Cardiac fibroblast (primary cell): ENCODE measurements at regions not wholly inside any gene's neighbourhood (a gene's known extent, or its start where the extent isn't known, plus 50 kb on each side); places are given as distances from the start of the nearest gene placed in this dataset.
A peak's percentile ranks its signal among the peaks of the same experiment; 100 is the strongest.

Experiments used
- DNase-seq, 2 donors: peaks; one replicate each; pipeline versions ENCODE4 v3.0.0 to v3.0.0-alpha.2; 2010; ENCODE audit warnings: low read depth in 2 of 2
- H3K4me3 ChIP-seq, 2 donors: replicated peaks in 1 of 2; 1 replicate in 1 of 2; 2 replicates in 1 of 2; pipeline ENCODE4 v1.5.1; 2011; ENCODE audit warnings: low read depth in 2 of 2, low read length in 2 of 2, mild to moderate bottlenecking in 2 of 2, moderate library complexity in 1 of 2
- TF ChIP-seq, protein P1 (sequence below): IDR thresholded peaks from one replicate; pipeline ENCODE4 v1.5.1; 2011; ENCODE audit warnings: low read depth, mild to moderate bottlenecking, low read length, inconsistent platforms

DNA sequence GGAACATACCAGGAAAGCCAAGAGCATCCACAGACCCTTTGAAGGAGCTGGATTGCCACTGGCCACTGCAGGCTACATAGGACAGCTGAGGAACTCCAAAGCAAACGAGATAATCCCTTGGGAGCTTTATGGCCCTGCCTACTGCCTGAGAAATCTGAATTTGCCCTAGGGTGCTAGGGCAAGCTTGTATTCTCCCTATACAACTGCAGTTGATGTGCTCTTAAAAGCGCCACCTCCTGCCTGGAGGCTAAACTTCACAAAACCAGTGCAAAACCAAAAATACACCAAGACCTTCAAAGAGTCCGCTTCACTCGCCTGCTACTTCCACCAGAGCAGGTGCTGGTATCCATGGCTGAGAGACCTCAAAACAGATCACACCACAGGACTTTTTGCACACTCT, 99.6 kb upstream of the KRR1 start:
- no peak overlapping the region for H3K4me3 ChIP-seq
- DNase-seq = no peak
- TF ChIP-seq, protein P1, sequence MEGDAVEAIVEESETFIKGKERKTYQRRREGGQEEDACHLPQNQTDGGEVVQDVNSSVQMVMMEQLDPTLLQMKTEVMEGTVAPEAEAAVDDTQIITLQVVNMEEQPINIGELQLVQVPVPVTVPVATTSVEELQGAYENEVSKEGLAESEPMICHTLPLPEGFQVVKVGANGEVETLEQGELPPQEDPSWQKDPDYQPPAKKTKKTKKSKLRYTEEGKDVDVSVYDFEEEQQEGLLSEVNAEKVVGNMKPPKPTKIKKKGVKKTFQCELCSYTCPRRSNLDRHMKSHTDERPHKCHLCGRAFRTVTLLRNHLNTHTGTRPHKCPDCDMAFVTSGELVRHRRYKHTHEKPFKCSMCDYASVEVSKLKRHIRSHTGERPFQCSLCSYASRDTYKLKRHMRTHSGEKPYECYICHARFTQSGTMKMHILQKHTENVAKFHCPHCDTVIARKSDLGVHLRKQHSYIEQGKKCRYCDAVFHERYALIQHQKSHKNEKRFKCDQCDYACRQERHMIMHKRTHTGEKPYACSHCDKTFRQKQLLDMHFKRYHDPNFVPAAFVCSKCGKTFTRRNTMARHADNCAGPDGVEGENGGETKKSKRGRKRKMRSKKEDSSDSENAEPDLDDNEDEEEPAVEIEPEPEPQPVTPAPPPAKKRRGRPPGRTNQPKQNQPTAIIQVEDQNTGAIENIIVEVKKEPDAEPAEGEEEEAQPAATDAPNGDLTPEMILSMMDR = no peak

DNA sequence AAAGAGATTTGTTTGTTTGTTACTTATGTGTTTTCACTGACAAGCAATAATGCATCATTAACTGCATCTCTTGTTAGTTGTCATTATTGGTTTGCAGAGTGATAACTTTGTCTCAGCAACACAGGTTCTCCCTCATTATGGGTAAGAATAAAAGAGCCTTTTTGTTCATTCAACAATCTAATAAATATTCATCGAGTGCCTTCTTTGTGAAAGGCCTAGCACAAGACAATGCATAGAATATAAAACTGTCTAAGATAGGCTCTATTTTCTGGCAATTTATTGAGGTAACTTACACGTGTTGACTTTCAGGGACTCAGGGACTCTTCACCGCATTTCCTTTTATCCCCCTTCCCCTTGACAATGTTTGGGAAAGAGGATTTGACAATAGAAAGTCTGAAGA, 95.5 kb upstream of the KRR1 start:
- no peak overlapping the region for H3K4me3 ChIP-seq
- no peak for DNase-seq
- TF ChIP-seq, protein P1 = no peak

DNA sequence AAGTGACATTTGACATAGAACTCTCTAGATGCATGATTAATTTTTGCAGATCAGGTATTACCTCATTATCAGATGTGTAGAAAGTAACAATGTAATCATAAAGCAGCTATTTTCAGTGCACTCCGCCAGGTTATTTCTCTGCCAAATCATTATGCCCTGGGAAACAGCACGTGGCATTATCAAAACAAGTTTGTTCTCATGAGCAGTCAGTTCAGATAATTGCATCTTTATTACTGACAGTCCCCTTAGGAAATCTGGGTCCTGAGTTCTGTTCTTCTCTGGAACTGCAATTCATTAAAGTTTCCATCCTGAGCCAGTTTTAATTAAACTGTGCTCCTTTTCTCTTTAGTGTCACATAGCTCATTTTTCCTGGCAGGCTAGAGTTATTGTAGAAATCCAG, 94.7 kb upstream of the KRR1 start:
- no peak for DNase-seq
- H3K4me3 ChIP-seq = no peak overlapping the region
- TF ChIP-seq, protein P1 = no peak

DNA sequence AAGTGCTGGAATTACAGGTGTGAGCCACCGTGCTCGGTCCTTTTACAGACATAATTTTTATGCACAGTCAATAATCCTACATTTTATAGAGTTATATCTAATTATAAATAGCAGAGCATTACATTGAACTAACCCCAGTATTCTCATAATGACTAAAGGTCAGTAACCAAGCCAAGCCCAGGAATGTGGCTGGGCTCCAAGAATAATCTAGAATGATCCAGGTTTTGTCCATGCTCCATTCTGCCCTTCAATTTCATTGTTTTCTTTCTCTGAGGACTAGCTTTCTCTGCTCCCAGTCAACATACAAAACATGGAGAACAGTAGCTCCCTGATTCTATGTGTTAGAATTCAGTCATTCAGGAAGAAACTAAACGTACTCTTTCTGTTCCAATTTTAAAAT, 92.1 kb upstream of the KRR1 start:
- TF ChIP-seq, protein P1 = no peak
- peak; percentile 40 to 71 for DNase-seq
- H3K4me3 ChIP-seq = no peak overlapping the region

DNA sequence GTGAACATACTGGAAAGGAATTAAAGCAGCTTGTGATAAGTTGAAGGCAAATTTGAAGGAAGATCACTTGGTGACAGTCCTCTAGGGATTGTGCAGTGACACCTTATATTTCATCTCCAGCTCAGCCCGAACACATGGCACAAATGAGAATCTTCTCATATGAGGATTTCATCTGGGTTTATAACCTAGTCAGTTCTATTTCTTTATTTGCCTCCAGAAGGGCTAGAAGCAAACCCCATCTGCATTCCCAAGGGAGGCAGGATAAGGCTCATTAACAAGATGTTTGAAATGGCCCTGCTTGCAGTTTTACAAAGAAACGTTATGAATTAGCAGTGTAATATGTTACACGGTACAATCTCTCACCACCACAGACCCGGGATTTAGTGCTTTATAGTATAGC, 90.7 kb upstream of the KRR1 start:
- TF ChIP-seq, protein P1 = no peak
- no peak for DNase-seq
- H3K4me3 ChIP-seq = no peak overlapping the region

DNA sequence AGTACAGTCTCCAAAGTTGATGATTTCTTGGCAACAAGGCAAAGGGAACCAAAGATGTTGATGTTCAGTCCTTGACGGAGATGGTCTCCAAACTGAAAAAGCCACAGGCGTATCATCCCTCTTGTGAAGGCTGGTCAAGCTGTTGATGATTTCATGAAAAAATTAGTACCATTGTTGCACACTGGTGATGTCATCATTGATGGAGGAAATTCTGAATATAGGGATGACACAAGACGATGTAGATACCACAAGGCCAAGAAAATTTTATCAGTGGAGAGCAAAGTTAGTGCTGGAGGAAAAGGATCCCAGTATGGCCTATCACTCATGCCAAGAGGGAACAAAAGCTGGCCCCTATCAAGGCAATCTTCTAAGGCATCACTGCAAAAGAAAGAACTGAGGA, 88.7 kb upstream of the KRR1 start:
- no peak for DNase-seq
- TF ChIP-seq, protein P1 = no peak
- no peak overlapping the region for H3K4me3 ChIP-seq

DNA sequence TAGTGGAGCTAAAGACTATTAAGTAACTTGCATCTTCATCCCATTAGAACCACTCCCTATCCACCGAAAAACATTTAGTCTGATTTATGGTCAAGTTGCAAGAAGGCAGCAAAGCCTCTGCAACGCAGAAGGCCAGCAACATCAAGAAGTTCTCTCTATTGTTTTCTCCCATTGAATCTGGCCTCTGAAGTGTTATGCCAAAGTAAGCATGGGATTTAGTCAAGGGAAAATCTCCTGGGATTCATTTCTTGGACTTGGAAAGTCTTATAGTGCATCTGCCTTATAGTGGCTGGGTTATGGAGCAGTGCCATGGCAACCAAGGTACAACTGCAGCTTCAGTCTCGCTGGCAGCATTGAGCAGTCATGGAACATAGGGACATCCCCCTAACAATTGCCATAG, 87.7 kb upstream of the KRR1 start:
- H3K4me3 ChIP-seq = no peak overlapping the region
- TF ChIP-seq, protein P1 = no peak
- DNase-seq = peak; percentile 26 to 63
